ENCODE measurements at regions not wholly inside any gene's neighbourhood (a gene's known extent, or its start where the extent isn't known, plus 50 kb on each side); places are given as distances from the start of the nearest gene placed in this dataset.

GRCh38 chr15:35944945-35945585 lies 399.1 kb upstream of the DPH6 start:
- TF ChIP-seq CTCF (conservative IDR thresholded peaks at IDR 0.05; ENCODE audit: low read depth, low read length) (no peak), SMC3 (IDR thresholded peaks at IDR 0.05; ENCODE audit: low read depth, low read length) (no peak), CHD1 (IDR thresholded peaks at IDR 0.05; ENCODE audit: low read depth, low read length) (no peak), ELK1 (IDR thresholded peaks at IDR 0.05; ENCODE audit: borderline replicate concordance, low read depth, low read length) (no peak), POLR2A (IDR thresholded peaks at IDR 0.05; ENCODE audit: low read depth, low read length) (no peak), MXI1 (IDR thresholded peaks at IDR 0.05; ENCODE audit: borderline replicate concordance, low read depth, low read length) (no peak), NFE2L2 (IDR thresholded peaks at IDR 0.05; ENCODE audit: low read depth, low read length) (no peak), CEBPB (IDR thresholded peaks at IDR 0.05; ENCODE audit: low read depth, low read length) (no peak)

All from IMR-90 (cell line).